Occipital lobe (tissue), 1 donor: ENCODE measurements at regions not wholly inside any gene's neighbourhood (a gene's known extent, or its start where the extent isn't known, plus 50 kb on each side); places are given as distances from the start of the nearest gene placed in this dataset.

Experiments
- DNase-seq: peaks from one replicate; lab custom pipeline; 2025; lab: John Stamatoyannopoulos, UW

GRCh38 chr11:15485432-15485831, 370.7 kb downstream of the INSC start:
- no peak for DNase-seq

DNA sequence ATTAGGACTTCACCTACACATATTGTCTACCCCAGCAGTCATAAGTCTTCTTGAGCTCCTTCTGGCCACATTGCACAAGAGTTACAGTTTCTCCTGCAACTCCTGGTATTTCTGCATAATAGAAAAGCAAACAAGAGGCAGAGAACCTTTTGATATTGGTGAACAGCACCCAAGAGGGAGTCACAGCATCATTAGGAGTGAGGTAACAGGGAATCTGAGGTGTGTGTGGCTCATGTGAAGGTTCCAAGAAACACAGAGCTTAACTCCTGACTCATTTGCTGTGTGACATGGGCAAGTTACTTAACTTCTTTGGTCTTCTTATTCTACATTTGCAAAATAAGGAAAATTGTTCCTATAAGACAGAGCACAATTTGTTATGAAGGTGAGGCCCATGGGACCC, 374.6 kb downstream of the INSC start:
- no peak for DNase-seq

DNA sequence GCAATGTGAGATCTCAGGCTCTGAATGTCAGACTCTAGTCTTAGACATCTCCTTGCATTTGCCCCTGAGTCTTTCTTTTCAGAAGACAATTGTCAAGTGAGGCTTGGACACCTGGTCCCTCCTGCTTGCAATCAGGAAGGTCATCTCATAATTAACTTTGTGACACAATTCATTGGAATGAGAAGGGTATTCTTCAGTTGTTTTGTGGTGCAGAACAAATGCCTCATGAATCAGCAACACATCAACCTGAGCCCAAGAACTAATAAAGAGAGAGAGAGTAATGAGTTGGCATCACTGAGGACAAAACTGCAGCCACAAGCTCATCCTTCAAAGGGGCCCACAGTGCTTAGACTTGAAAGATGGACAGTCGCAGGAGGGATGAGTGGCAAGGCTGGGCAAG, 375.8 kb downstream of the INSC start:
- no peak for DNase-seq

- DNase-seq = no peak
Observed at GRCh38 chr11:15493066-15493465, 378.3 kb downstream of the INSC start.

GRCh38 chr11:15493921-15494620, 379.3 kb downstream of the INSC start:
- DNase-seq = no peak

DNA sequence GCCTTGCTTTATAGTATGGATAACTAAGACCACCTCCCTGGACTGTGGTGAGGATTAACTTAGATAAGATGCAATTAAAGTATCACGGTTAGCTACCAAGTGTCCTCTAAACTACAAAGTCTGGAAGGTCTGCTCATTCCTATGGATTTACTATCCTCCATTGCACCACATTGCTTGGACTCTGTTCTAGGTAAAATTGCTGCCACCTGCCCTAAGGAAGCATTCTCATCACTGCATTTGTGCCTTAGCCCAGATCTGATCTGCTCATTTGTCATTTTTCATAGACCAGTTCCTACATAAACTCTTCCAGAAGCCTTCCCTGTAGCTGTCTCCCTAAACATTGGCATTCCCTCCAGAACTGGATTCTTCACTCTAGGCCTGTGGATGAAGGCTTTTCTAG, 380.0 kb downstream of the INSC start:
- DNase-seq = no peak

- DNase-seq = no peak
Observed at GRCh38 chr11:15495462-15495861, 380.7 kb downstream of the INSC start.

GRCh38 chr11:15497366-15497765, 382.6 kb downstream of the INSC start:
- no peak for DNase-seq

DNA sequence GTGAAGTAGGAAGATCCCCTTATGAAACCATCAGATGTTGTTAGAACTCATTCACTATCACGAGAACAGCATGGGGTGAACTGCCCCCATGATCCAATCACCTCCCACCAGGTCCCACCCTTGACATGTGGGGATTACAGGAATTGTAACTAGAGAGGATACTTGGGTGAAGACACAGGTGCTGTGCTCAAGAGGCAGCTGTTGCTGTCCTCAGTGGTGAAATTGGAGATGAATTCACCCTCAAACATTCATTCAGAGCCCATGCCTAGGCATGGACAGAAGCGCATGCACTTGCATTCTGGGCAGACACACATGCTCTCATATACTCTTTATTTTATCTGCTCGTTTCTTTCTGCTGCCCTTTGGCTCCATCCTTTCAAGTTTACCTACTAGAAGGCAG, 385.0 kb downstream of the INSC start:
- no peak for DNase-seq

DNA sequence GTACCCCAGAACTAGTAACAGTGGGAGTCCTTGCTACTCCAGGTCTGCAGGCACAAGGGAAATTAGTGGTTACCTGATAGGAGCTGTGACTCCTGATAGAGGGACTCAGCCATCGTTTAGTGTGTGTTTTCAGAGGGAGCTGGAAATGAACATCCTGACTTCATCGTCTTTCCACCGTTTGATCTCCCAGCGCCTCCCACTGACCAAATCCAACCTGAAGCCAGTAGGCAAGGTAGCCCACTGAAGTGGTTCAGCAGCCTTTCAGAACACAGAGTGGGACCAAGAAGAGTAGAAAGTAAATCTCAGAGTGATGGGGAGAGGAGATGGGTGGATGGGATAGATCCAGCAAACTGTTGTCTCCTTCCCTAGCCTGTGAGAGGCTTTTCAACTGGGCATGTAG, 385.9 kb downstream of the INSC start:
- DNase-seq = no peak

DNA sequence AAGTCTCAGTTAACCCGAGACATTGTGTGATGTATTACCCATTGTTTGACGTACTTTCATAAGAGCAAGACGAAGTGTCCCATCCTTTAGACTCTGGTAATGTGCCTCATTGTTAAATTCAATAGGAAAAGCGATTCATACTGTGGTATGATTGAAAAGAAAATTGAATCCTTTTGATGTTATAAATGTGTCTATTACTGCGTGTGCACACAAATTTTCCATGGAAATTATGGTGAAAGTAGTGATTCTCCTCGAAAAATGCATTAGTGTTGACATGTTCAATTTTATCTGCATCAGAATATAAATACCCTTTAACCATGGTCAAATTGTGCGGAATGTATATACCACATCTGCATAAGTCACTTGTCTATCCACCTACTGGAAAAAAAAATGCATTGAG, 386.8 kb downstream of the INSC start:
- no peak for DNase-seq

- no peak for DNase-seq
Observed at GRCh38 chr11:15505155-15505554, 390.4 kb downstream of the INSC start.

GRCh38 chr11:15507592-15507991, 392.9 kb downstream of the INSC start:
- DNase-seq = no peak

DNA sequence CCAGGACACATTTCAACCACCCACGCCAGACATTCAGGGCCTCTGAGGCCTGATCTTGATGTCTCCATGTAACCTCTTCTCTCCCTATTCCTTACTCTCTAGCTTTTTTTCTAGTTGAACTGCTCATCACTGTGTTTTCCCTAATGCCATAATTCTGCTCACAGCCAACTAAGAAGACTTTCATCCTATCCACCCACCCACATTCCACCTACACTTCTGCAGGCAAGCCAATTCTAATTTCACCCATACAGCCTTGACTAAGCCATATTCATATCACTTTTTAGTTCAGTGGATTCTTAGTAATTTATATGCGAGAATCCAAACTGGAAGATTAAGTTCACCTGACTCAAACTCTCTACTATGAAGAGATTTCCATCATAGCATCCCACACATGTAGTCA, 394.4 kb downstream of the INSC start:
- no peak for DNase-seq

- DNase-seq = no peak
Observed at GRCh38 chr11:15519124-15519791, 404.5 kb downstream of the INSC start.

GRCh38 chr11:15519911-15520310, 405.2 kb downstream of the INSC start:
- DNase-seq = no peak

DNA sequence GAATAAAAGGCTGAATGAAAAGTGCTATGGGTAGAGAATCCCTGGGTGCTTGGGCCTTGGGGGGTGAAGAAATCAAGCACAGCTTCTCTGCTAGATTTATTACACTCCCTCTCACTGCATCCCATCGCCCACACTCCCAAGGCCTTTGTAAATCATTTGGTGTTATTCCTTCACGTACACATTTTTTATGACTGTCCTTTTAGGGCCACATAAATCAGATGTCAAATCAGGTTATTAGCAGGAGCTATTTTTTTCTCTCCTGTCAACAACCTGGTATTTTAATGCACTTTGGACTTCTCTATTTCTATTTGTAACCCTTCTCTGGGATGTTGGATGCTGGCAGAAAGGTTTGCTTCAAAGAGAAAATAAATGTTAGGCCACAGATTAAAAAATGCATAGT, 408.8 kb downstream of the INSC start:
- no peak for DNase-seq

- DNase-seq = no peak
Observed at GRCh38 chr11:15525582-15525981, 410.9 kb downstream of the INSC start.

GRCh38 chr11:15526032-15526431, 411.3 kb downstream of the INSC start:
- DNase-seq = no peak

DNA sequence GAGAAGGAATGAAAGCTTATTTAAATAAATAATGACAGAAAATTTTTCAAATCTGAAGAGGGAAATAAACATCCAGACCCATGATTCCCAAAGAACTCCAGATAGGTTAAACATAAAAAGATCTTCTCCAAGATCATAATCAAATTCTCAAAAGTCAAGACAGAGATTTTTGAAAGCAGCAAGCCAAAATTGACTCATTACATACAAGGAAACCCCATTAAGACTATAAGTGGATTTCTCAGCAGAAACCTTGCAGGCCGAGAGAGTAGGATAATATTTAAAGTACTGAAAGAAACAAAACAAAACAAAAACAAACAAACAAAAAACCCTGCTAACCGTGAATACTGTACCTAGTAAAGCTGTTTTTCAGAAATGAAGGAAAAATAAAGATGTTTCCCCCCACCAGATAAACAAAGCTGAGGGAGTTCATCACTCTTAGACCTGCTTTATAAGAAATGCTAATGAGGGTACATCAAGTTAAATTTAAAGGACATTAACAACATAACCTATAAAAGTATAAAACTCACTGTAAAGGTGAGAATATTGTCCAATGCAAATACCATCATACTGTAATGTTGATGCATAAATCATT, 412.2 kb downstream of the INSC start:
- DNase-seq = no peak

DNA sequence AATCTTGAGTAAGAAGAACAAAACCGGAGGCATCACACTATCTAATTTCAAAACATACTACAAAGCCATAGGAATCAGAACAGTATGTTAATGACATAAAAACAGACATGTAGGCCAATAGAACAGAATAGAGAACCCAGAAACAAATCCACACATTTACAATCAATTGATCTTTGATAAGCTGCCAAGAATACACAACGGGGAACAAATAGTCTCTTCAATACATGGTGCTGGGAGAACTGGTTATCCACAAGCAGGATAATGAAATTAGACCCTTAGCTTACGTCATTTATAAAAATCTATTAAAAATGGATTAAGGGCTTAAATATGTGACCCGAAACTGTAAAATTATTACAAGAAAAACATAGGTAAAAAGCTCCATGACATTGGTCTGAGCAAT, 417.7 kb downstream of the INSC start:
- no peak for DNase-seq

DNA sequence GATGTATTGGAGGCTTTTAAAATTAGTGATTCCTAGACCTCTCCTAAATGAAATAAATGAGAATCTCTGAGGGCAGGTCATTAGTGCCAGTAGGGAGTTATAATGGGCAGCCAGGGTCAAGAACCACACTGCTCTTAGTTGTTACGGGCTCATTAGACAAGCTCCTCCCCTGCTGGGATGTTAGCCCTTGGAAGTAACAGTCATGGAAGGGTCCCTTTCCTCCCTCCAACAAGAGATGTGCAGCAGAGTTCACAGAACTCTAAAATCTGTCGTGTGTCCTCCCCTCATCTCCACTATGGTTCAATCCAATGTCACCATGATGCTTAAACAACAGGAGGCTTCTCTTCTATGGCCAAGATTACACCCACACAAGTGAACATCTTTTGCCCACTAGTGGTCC, 419.5 kb downstream of the INSC start:
- no peak for DNase-seq

DNA sequence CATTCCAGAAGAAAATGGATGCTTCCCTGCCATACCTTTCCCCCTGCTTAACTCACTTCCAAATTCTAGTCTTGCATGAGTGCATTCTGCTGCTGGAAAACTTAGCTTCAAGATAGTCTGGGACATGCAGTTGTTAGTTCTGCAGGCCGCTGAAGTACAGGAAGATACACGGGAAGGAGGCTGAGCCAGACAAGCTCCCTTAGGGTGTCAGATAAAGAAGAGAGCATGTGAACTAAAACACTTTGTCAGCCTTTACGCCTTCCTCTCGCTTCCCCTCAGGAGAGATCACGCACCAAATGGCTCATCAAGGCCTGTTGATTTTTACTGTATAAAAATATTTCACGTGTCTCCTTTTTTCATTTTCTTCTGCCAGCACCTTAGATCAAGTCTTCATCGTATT, 420.7 kb downstream of the INSC start:
- DNase-seq = no peak
